ENCODE measurements at regions not wholly inside any gene's neighbourhood (a gene's known extent, or its start where the extent isn't known, plus 50 kb on each side); places are given as distances from the start of the nearest gene placed in this dataset.

DNA sequence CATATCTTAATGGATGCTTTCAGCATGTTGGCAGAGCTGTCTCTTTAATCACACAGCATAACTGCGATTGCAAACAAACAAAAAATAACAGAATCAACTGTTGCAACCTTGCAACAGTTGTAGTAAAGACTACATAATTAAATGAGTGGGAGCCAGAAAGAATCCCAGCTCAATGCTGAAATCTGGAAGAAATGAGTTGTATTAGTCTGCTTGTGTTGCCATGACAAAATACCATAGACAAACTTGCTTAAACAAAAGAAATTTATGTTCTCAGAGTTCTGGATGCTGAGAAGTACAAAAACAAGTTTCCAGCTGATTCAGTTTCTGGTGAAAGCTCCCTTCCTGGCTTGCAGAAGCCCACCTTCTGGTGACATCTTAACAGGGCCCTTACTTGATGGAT is 260.9 kb upstream of the TUSC1 start:
- TF ChIP-seq, protein P1, sequence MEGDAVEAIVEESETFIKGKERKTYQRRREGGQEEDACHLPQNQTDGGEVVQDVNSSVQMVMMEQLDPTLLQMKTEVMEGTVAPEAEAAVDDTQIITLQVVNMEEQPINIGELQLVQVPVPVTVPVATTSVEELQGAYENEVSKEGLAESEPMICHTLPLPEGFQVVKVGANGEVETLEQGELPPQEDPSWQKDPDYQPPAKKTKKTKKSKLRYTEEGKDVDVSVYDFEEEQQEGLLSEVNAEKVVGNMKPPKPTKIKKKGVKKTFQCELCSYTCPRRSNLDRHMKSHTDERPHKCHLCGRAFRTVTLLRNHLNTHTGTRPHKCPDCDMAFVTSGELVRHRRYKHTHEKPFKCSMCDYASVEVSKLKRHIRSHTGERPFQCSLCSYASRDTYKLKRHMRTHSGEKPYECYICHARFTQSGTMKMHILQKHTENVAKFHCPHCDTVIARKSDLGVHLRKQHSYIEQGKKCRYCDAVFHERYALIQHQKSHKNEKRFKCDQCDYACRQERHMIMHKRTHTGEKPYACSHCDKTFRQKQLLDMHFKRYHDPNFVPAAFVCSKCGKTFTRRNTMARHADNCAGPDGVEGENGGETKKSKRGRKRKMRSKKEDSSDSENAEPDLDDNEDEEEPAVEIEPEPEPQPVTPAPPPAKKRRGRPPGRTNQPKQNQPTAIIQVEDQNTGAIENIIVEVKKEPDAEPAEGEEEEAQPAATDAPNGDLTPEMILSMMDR (IDR thresholded peaks at IDR 0.05; ENCODE audit: insufficient read depth, low read length): no peak
- TF ChIP-seq, protein P2, sequence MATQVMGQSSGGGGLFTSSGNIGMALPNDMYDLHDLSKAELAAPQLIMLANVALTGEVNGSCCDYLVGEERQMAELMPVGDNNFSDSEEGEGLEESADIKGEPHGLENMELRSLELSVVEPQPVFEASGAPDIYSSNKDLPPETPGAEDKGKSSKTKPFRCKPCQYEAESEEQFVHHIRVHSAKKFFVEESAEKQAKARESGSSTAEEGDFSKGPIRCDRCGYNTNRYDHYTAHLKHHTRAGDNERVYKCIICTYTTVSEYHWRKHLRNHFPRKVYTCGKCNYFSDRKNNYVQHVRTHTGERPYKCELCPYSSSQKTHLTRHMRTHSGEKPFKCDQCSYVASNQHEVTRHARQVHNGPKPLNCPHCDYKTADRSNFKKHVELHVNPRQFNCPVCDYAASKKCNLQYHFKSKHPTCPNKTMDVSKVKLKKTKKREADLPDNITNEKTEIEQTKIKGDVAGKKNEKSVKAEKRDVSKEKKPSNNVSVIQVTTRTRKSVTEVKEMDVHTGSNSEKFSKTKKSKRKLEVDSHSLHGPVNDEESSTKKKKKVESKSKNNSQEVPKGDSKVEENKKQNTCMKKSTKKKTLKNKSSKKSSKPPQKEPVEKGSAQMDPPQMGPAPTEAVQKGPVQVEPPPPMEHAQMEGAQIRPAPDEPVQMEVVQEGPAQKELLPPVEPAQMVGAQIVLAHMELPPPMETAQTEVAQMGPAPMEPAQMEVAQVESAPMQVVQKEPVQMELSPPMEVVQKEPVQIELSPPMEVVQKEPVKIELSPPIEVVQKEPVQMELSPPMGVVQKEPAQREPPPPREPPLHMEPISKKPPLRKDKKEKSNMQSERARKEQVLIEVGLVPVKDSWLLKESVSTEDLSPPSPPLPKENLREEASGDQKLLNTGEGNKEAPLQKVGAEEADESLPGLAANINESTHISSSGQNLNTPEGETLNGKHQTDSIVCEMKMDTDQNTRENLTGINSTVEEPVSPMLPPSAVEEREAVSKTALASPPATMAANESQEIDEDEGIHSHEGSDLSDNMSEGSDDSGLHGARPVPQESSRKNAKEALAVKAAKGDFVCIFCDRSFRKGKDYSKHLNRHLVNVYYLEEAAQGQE (IDR thresholded peaks at IDR 0.05; ENCODE audit: insufficient replicate concordance, low read depth): no peak
